IPS-18a (cell line): ENCODE measurements at regions not wholly inside any gene's neighbourhood (a gene's known extent, or its start where the extent isn't known, plus 50 kb on each side); places are given as distances from the start of the nearest gene placed in this dataset.

ENCODE experiments used
- H3K27ac ChIP-seq: one replicate; pipeline ENCODE4 v1.5.1; 2013; ENCODE audit warnings: low read length
- H3K27me3 ChIP-seq: one replicate; pipeline ENCODE4 v1.6.1; 2013; ENCODE audit warnings: mild to moderate bottlenecking, low read length; ENCODE audit not compliant: control insufficient read depth, insufficient read depth
- H3K36me3 ChIP-seq: one replicate; pipeline ENCODE4 v1.6.1; 2013; ENCODE audit warnings: low read depth, low read length; ENCODE audit not compliant: control insufficient read depth
- H3K4me1 ChIP-seq: one replicate; pipeline ENCODE4 v1.6.1; 2013; ENCODE audit warnings: low read depth, low read length; ENCODE audit not compliant: control insufficient read depth
- H3K4me3 ChIP-seq: one replicate; pipeline ENCODE4 v1.5.1; 2013; ENCODE audit warnings: low read length
- H3K9ac ChIP-seq: one replicate; pipeline ENCODE4 v1.6.1; 2013; ENCODE audit warnings: mild to moderate bottlenecking, low read length, moderate library complexity
- H3K9me3 ChIP-seq: one replicate; pipeline ENCODE4 v1.6.1; 2013; ENCODE audit warnings: low read depth, low read length; ENCODE audit not compliant: control insufficient read depth

GRCh38 chr4:23162275-23162674, 469.5 kb downstream of the GBA3 start:
- H3K4me3 ChIP-seq: peak overlapping the region; percentile 3
- peaks cover 29% of the 10 kb centered on the region for H3K4me1 ChIP-seq
- H3K36me3 ChIP-seq: no peaks in the 10 kb centered on the region
- H3K27me3 ChIP-seq: no peaks in the 10 kb centered on the region
- no peak overlapping the region for H3K27ac ChIP-seq
- H3K9ac ChIP-seq: no peak overlapping the region
- no peaks in the 10 kb centered on the region for H3K9me3 ChIP-seq

GRCh38 chr4:23161787-23162186, 469.1 kb downstream of the GBA3 start:
- Histone ChIP-seq H3K4me3 (no peak overlapping the region), H3K27ac (no peak overlapping the region), H3K9me3 (no peaks in the 10 kb centered on the region), H3K4me1 (peaks cover 29% of the 10 kb centered on the region), H3K9ac (no peak overlapping the region), H3K36me3 (no peaks in the 10 kb centered on the region), H3K27me3 (no peaks in the 10 kb centered on the region)

- Histone ChIP-seq H3K27ac (no peak overlapping the region), H3K4me1 (peaks cover 20% of the 10 kb centered on the region), H3K27me3 (no peaks in the 10 kb centered on the region), H3K9ac (no peak overlapping the region), H3K9me3 (no peaks in the 10 kb centered on the region), H3K4me3 (no peak overlapping the region), H3K36me3 (no peaks in the 10 kb centered on the region)
These were observed 460.3 kb downstream of the GBA3 start for GRCh38 chr4:23153076-23153475.

- Histone ChIP-seq H3K27me3 (no peaks in the 10 kb centered on the region), H3K36me3 (no peaks in the 10 kb centered on the region), H3K4me1 (peaks cover 12% of the 10 kb centered on the region), H3K9ac (no peak overlapping the region), H3K27ac (no peak overlapping the region), H3K9me3 (no peaks in the 10 kb centered on the region), H3K4me3 (no peak overlapping the region)
These were observed 457.1 kb downstream of the GBA3 start for GRCh38 chr4:23149815-23150214.

- H3K4me1 ChIP-seq: no peaks in the 10 kb centered on the region
- H3K9ac ChIP-seq: no peak overlapping the region
These were observed 452.0 kb downstream of the GBA3 start for GRCh38 chr4:23144707-23145106.

GRCh38 chr4:23135792-23136645, 443.3 kb downstream of the GBA3 start:
- H3K36me3 ChIP-seq: no peaks in the 10 kb centered on the region
- no peaks in the 10 kb centered on the region for H3K9me3 ChIP-seq
- H3K9ac ChIP-seq: no peak overlapping the region
- no peak overlapping the region for H3K4me3 ChIP-seq
- H3K27me3 ChIP-seq: no peaks in the 10 kb centered on the region
- H3K4me1 ChIP-seq: peaks cover 6% of the 10 kb centered on the region
- H3K27ac ChIP-seq: no peak overlapping the region

More at GRCh38 chr4:23144707-23145106, 452.0 kb downstream of the GBA3 start:
- Histone ChIP-seq H3K27me3 (no peaks in the 10 kb centered on the region), H3K36me3 (no peaks in the 10 kb centered on the region), H3K4me3 (no peak overlapping the region), H3K9me3 (no peaks in the 10 kb centered on the region), H3K27ac (no peak overlapping the region)

GRCh38 chr4:23134331-23134730, 441.6 kb downstream of the GBA3 start:
- Histone ChIP-seq H3K4me3 (no peak overlapping the region), H3K4me1 (peaks cover 10% of the 10 kb centered on the region), H3K27ac (no peak overlapping the region), H3K9ac (no peak overlapping the region), H3K27me3 (no peaks in the 10 kb centered on the region), H3K36me3 (no peaks in the 10 kb centered on the region), H3K9me3 (no peaks in the 10 kb centered on the region)

GRCh38 chr4:23130845-23131244, 438.1 kb downstream of the GBA3 start:
- Histone ChIP-seq H3K27ac (no peak overlapping the region), H3K4me3 (no peak overlapping the region), H3K36me3 (no peaks in the 10 kb centered on the region), H3K9ac (no peak overlapping the region), H3K4me1 (peaks cover 7% of the 10 kb centered on the region), H3K27me3 (no peaks in the 10 kb centered on the region), H3K9me3 (no peaks in the 10 kb centered on the region)

GRCh38 chr4:23125118-23125517, 432.4 kb downstream of the GBA3 start:
- Histone ChIP-seq H3K27ac (no peak overlapping the region), H3K36me3 (no peaks in the 10 kb centered on the region), H3K4me1 (peaks cover 6% of the 10 kb centered on the region), H3K9me3 (no peaks in the 10 kb centered on the region), H3K27me3 (no peaks in the 10 kb centered on the region), H3K9ac (no peak overlapping the region), H3K4me3 (no peak overlapping the region)

- Histone ChIP-seq H3K9me3 (no peaks in the 10 kb centered on the region), H3K36me3 (no peaks in the 10 kb centered on the region), H3K4me3 (no peak overlapping the region), H3K4me1 (no peaks in the 10 kb centered on the region), H3K27ac (no peak overlapping the region), H3K27me3 (no peaks in the 10 kb centered on the region), H3K9ac (no peak overlapping the region)
These were observed 430.1 kb downstream of the GBA3 start for GRCh38 chr4:23122666-23123400.

- Histone ChIP-seq H3K27ac (no peak overlapping the region), H3K9ac (no peak overlapping the region), H3K27me3 (no peaks in the 10 kb centered on the region), H3K4me1 (no peaks in the 10 kb centered on the region), H3K9me3 (no peaks in the 10 kb centered on the region), H3K4me3 (no peak overlapping the region), H3K36me3 (no peaks in the 10 kb centered on the region)
These were observed 427.6 kb downstream of the GBA3 start for GRCh38 chr4:23120374-23120773.
